Middle frontal gyrus (tissue), 1 donor: ENCODE measurements at regions not wholly inside any gene's neighbourhood (a gene's known extent, or its start where the extent isn't known, plus 50 kb on each side); places are given as distances from the start of the nearest gene placed in this dataset.

ENCODE experiments used
- DNase-seq: peaks from one replicate; pipeline ENCODE4 v3.0.0-alpha.2; 2015; ENCODE audit warnings: low spot score; ENCODE audit errors: extremely low spot score

- DNase-seq, result peak; percentile 36
These were observed 1272.8 kb downstream of the TYW1 start for GRCh38 chr7:68269405-68269804.

- no peak for DNase-seq
These were observed 1275.9 kb downstream of the TYW1 start for GRCh38 chr7:68272507-68272906.

- DNase-seq, result no peak
These were observed 1280.1 kb downstream of the TYW1 start for GRCh38 chr7:68276725-68277124.

- DNase-seq, result no peak
These were observed 1283.3 kb downstream of the TYW1 start for GRCh38 chr7:68279827-68280400.

- DNase-seq, result no peak
These were observed 1284.3 kb downstream of the TYW1 start for GRCh38 chr7:68280931-68281330.

- no peak for DNase-seq
These were observed 1291.5 kb downstream of the TYW1 start for GRCh38 chr7:68288144-68288593.

GRCh38 chr7:68291710-68292109 is 1295.1 kb downstream of the TYW1 start:
- DNase-seq, result no peak

- no peak for DNase-seq
These were observed 1298.8 kb downstream of the TYW1 start for GRCh38 chr7:68295386-68295785.

- no peak for DNase-seq
These were observed 1293.7 kb upstream of the AUTS2 start for GRCh38 chr7:68304536-68304935.

- no peak for DNase-seq
These were observed 1291.6 kb upstream of the AUTS2 start for GRCh38 chr7:68306692-68307107.

- DNase-seq, result no peak
These were observed 1289.0 kb upstream of the AUTS2 start for GRCh38 chr7:68309271-68309670.

- DNase-seq, result no peak
These were observed 1288.5 kb upstream of the AUTS2 start for GRCh38 chr7:68309806-68310205.

GRCh38 chr7:68311958-68312357 is 1286.3 kb upstream of the AUTS2 start:
- no peak for DNase-seq

- no peak for DNase-seq
These were observed 1284.5 kb upstream of the AUTS2 start for GRCh38 chr7:68313806-68314205.

- DNase-seq, result no peak
These were observed 1284.1 kb upstream of the AUTS2 start for GRCh38 chr7:68314208-68314607.

GRCh38 chr7:68317476-68317875 is 1280.8 kb upstream of the AUTS2 start:
- DNase-seq, result no peak

GRCh38 chr7:68319061-68319460 is 1279.2 kb upstream of the AUTS2 start:
- no peak for DNase-seq

GRCh38 chr7:68321076-68321639 is 1277.1 kb upstream of the AUTS2 start:
- DNase-seq, result no peak

GRCh38 chr7:68321776-68322496 is 1276.3 kb upstream of the AUTS2 start:
- no peak for DNase-seq

GRCh38 chr7:68324621-68325020 is 1273.7 kb upstream of the AUTS2 start:
- DNase-seq, result no peak

GRCh38 chr7:68334216-68334615 is 1264.1 kb upstream of the AUTS2 start:
- no peak for DNase-seq

- DNase-seq, result no peak
These were observed 1263.5 kb upstream of the AUTS2 start for GRCh38 chr7:68334636-68335272.
